ENCODE measurements at regions not wholly inside any gene's neighbourhood (a gene's known extent, or its start where the extent isn't known, plus 50 kb on each side); places are given as distances from the start of the nearest gene placed in this dataset.

DNA sequence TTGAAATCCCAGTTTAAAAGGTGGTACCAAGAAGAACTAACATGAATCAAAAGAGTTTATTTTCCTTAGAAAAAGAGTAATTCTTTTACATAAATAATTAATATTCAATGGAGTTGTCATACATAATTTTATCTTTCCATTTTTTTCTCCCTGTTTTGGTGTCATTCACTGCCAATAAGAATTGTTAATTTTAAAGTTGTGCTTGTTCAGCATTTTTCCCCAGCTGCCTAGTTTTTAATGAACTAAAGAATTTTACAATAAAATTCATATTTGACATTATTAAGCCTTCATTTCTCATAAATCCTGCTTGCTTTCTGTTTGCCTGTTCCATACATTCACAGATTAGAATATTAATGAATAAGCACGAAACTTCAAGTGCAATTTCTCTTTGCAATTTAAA lies 393.6 kb downstream of the GRXCR1 start:
- intact Hi-C loops (cut with micrococcal nuclease) (no loop called here), dilution Hi-C loops (cut with MboI; ENCODE audit: extremely low pct_ligation_motif_present, low sequenced_read_pairs) (no loop called here)
- Histone ChIP-seq H3K4me2 (ENCODE audit: insufficient read depth, low read length) (no peak overlapping the region), H3K9ac (replicated peaks; ENCODE audit: extremely low read depth, insufficient read depth, low read length) (no peak overlapping the region), H3K9me1 (replicated peaks; ENCODE audit: control insufficient read depth, extremely low read depth, insufficient read depth, low read length) (no peaks in the 10 kb centered on the region), H3K9me3 (replicated peaks; ENCODE audit: control insufficient read depth, insufficient read depth, low read length) (no peaks in the 10 kb centered on the region), H3K4me1 (ENCODE audit: control insufficient read depth, extremely low read depth, insufficient read depth, low read length) (no peaks in the 10 kb centered on the region), H4K20me1 (replicated peaks; ENCODE audit: control insufficient read depth, extremely low read depth, insufficient read depth, low read length) (no peaks in the 10 kb centered on the region), H2AFZ (ENCODE audit: low read depth, low read length) (no peak overlapping the region), H3K36me3 (ENCODE audit: control insufficient read depth in 2 of 2, extremely low read depth in 1 of 2, insufficient read depth in 2 of 2, low read length in 2 of 2) (no peaks in the 10 kb centered on the region), H3K79me2 (ENCODE audit: control insufficient read depth, insufficient read depth, low read length) (no peaks in the 10 kb centered on the region), H3K4me3 (replicated peaks in 1 of 3; ENCODE audit: insufficient read depth in 1 of 3, low read depth in 1 of 3, low read length in 3 of 3) (no peak overlapping the region), H3K27ac (ENCODE audit: insufficient read depth, low read depth, low read length) (no peak overlapping the region), H3K27me3 (ENCODE audit: control insufficient read depth in 2 of 2, insufficient read depth in 2 of 2, low read length in 2 of 2) (no peaks in the 10 kb centered on the region)
- DNase-seq (ENCODE audit: low read depth, low spot score) = no peak
- ChIA-PET POLR2A (no interaction called here), CTCF (no interaction called here)
- BruUV-seq (replicated peaks) = no TSS peak
- TF ChIP-seq GATA2 (IDR thresholded peaks at IDR 0.05; ENCODE audit: insufficient read depth, insufficient read length, low read depth, low read length) = no peak
- no peak for TF ChIP-seq POLR2A (IDR thresholded peaks at IDR 0.05; ENCODE audit: low read depth, low read length)
- TF ChIP-seq, protein P1, sequence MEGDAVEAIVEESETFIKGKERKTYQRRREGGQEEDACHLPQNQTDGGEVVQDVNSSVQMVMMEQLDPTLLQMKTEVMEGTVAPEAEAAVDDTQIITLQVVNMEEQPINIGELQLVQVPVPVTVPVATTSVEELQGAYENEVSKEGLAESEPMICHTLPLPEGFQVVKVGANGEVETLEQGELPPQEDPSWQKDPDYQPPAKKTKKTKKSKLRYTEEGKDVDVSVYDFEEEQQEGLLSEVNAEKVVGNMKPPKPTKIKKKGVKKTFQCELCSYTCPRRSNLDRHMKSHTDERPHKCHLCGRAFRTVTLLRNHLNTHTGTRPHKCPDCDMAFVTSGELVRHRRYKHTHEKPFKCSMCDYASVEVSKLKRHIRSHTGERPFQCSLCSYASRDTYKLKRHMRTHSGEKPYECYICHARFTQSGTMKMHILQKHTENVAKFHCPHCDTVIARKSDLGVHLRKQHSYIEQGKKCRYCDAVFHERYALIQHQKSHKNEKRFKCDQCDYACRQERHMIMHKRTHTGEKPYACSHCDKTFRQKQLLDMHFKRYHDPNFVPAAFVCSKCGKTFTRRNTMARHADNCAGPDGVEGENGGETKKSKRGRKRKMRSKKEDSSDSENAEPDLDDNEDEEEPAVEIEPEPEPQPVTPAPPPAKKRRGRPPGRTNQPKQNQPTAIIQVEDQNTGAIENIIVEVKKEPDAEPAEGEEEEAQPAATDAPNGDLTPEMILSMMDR (IDR thresholded peaks at IDR 0.05; ENCODE audit: extremely low read depth in 1 of 2, insufficient read depth in 1 of 2, low read depth in 1 of 2, low read length in 2 of 2) = no peak
- no peak for TF ChIP-seq POLR2AphosphoS5 (IDR thresholded peaks at IDR 0.05; ENCODE audit: insufficient read depth, low read depth, low read length)
- no peak for TF ChIP-seq MYC (IDR thresholded peaks at IDR 0.05; ENCODE audit: low read depth, low read length)
- no peak for TF ChIP-seq JUN (IDR thresholded peaks at IDR 0.05; ENCODE audit: borderline replicate concordance, insufficient read depth, insufficient read length, low read depth)
- TF ChIP-seq FOS (IDR thresholded peaks at IDR 0.05; ENCODE audit: borderline replicate concordance, insufficient read depth, low read length) = no peak
- no peak for TF ChIP-seq EZH2 (IDR thresholded peaks at IDR 0.05; ENCODE audit: borderline replicate concordance, low read depth, low read length, severe bottlenecking)
- TF ChIP-seq, protein P2, sequence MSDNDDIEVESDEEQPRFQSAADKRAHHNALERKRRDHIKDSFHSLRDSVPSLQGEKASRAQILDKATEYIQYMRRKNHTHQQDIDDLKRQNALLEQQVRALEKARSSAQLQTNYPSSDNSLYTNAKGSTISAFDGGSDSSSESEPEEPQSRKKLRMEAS (IDR thresholded peaks at IDR 0.05; ENCODE audit: insufficient read depth, insufficient read length) = no peak
- no peak for FAIRE-seq
